ENCODE measurements at regions not wholly inside any gene's neighbourhood (a gene's known extent, or its start where the extent isn't known, plus 50 kb on each side); places are given as distances from the start of the nearest gene placed in this dataset.

DNA sequence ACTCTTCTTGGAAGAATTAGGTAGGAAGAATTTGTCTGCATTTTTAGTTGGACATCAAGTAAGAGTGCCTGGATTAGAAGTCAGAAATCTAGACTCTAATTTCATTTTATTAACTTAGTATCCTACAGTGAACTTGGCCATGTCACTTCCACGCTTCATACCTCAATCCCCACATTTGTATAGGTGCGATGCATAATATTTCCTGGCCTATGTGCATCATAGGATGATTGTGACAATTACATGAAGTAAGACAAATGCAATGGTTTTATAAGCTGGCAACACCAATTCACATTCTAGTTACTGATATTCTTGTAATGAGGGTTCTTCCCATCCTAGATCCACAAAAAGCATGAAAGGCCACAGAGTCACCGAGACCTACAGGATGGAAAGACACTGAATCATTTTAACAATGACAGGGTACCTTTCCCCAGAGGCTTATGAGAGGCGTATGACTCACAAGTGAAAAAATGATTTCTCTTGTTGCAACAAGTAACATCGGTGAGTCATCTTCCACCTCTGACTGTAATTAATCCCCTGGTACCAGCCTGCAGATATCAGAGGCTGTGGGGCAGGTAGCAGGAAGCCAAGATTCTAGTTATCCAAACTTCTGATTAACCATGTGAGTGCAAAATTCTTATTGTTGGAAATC, 56.0 kb upstream of the OR5AK2 start:
- DNase-seq = no peak

DNA sequence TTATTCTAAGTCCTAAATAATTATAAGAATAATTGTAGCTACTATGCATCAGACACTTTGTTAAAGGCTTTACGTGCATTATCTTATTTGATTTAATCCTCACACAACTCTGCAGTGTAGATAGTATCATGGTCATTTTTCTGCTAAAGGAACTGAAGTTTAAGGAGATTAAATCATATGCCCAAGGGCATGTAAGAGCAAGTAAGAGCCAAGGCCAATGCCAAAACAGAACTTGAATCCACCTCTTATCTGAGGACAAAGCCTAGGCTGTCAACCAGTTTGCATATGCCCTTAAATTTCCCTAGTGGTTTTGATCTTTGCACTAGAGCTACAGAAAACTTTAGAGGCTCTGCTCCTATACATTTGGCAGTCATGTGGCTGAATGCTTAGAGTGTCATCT, 65.6 kb upstream of the OR5AK2 start:
- DNase-seq = no peak

DNA sequence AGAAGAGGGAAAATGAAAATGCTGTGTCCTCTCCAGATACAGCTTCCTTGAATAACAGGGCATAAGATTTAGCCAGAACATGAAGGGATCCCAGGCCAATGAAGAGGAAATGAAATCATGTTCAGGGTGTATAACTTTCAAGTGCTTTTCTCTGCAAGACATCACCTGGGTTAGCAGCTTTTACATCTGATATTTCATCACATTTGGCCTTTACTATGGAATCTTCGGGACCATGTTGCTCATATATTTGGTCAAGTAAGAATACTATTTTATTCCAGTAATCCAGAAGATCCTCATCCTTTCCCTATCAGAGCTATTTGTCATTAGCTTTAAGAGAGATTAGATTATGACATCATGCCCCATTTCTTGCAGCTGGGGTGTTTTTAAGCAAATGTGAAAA, 66.3 kb upstream of the OR5AK2 start:
- DNase-seq = no peak

DNA sequence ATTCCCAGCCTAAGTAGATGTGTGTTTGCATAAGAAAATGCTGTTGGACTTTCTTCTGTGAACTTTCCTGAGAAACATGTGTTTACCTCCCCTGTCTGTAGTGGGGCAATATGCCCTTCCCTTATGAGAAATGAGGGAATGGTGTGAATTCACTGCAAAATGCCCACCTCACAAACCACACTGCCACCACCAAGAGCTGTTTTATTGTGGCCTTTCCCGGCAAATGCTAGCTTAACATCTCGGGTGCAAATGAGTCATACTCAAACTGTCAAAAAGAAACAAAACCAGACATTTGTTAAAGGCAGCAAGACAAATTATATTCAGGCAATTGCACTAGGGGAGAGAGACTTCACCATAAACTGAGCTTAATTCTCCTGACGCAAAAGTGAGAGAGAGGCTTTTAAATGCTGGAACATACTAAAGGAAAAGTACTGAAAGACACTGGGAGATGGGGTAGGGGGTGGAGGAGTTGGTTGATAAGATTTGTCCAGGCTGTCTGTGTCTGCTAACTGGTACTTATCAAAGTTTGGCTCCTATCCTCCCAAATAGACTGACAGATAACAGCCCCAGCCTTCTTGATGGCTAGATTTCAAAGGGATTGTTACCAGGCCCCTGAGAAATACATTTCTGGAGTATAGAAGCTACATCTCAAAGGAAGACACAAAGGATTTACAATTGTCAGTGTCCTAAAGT, 70.9 kb upstream of the OR5AK2 start:
- no peak for DNase-seq

DNA sequence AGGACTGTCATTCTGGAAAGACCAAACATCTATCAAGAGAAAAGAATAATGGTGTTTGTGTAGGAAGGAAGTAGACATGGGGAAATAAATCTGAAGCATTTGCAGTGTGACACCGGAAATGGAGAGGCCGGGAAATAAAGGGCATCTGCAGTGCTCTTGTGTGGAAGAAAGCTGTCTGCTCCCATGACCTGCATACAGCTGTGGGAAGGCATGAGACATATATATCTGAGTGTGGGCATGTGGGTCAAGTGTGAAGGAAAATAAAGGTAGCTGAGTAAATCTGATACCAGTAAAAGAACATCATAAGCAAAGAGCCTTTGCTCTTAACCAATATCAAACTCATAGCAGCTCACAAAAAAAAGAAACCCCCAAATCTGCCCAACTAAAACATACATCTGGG, 72.1 kb upstream of the OR5AK2 start:
- DNase-seq = no peak

DNA sequence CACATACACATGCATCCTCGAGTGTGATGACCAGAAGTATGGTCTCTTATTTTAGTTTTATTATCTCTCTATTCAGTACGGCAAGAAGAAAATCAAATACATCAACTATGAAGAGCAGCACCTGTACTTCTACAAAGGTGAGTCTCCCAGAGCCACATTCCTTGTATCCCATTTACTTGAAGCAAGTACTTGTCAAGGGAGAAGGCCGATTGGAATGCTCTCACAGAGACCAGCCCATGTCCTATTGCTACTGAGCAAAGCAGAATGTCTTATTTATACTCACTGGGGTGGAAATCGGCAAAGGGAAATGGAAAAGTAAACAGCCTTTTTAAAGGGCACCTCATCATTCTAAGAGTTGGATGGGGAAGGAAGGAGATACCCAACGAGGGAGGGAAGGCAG, 72.6 kb upstream of the OR5AK2 start:
- no peak for DNase-seq

DNA sequence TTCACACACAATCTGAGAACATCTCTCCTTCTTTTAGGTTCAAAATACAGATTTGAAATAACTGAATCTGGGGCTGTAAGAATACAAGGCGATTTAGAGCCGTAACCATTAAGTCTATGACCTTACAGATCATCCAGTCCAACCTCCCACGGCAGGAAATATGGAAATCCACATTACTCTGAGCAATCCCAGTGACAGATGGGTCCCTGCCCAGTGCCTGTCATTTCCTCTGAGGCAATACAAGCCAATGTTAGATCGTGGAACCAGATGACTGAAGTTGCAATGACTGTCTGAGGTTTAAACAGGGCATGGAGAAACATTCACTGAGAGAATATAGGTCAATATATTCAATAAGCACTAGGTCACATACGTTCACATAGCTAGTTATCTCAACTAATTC, 77.4 kb upstream of the OR5AK2 start:
- DNase-seq = no peak

DNA sequence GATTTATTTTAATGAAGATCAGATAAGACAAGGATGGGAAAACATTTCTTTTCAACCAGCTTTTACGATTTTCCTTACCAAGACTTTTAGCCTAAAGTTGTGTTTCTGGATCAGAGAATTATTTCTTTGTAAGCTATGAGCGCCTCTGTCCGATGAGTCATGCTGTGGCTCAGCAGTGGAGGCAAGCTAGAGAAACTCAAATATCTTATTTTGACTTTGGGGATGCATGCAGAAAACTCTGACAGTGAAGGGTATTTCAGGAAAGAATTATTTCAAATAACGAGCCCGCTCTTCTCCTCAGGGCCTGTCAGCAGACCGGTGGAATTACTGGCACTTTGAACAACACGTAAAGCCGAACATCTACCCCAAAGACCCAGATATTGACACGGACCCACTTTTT, 77.9 kb upstream of the OR5AK2 start:
- no peak for DNase-seq

DNA sequence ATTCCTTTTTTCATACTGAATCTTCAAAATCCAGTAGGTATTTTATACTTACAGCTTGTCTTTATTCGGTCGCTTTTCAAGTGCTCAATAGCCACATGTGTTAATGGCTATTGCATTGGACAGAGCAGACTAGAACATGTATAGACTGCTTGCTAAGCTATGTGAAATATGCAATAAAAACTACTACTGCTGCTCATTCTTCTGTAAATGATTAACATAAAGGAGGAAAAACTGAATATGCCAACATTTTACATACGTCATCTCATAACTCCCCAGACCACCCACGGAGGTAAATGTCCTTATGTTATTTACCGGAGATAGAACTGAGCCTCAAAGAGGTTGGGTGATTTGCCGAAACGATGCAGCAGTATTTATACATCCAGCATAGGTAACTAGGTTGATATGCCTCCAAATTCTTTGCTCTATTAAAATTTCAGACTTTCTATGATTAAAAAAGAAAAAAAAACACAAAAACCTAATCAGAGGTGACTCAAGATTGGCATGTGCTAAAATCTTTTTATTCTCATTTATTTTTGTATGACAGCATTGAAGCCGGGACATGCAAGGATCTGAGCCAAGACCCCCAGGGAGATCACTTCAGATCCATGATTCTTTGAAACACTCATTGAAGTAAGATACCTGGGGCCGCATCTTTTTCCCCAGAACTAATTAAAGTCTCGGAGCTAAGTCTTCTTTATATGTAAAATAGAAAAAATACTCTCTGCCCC, 78.5 kb upstream of the OR5AK2 start:
- DNase-seq = no peak

DNA sequence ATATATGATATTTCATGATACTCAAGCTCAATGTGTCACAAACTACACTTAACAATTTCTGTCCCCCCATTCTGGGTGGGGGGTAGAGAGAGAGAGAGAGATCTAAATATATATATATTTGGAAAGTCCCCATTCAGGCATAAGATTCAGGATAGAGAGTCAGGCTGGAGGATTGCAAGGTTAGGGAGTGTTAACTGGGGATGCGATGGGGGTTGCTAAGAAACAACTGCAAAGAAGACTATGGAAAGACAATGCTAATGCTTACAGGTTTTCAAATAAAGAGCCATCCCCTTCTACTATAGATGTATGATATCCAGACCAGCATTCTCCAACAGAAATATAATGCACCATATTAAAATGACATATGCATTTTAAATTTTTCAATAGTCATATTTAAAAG, 79.2 kb upstream of the OR5AK2 start:
- no peak for DNase-seq

DNA sequence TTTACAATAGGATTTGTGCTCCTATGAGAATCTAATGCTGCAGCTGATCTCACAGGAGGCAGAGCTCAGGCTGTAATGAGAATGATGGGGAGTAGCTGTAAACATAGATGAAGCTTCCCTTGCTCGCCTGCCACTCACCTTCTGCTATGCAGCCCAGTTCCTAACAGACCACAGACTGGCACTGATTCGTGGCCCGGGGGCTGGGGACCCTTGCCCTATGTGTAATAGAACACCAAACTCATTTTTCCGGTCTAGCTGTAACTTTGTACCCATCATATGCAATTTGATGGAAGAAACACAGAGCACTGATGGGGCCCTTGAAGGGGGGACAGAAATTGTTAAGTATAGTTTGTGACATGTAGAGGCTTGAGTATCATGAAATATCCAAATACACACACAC, 79.6 kb upstream of the OR5AK2 start:
- DNase-seq = no peak

DNA sequence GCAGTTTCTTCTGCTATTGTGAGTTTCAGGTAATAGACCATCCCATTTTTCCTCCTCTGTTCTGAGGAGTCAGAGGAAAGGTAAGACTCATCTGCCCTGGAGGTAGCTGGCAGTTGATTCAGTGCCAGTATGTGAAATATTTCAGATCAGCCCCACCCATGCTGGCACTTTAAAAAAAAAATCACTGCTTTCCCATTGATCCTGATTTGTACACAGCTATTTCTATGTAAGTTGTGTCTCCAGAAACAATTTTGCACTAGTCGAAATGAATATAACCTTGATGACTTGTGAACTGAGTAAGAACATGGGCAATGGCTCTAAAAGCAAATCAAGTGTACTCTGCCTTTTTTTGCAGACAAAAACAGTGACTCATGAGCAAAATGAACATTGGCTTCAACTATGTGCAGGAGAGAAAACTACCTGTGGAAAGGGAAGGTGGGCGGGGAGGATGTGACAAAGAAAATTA, 82.0 kb upstream of the OR5AK2 start:
- no peak for DNase-seq

DNA sequence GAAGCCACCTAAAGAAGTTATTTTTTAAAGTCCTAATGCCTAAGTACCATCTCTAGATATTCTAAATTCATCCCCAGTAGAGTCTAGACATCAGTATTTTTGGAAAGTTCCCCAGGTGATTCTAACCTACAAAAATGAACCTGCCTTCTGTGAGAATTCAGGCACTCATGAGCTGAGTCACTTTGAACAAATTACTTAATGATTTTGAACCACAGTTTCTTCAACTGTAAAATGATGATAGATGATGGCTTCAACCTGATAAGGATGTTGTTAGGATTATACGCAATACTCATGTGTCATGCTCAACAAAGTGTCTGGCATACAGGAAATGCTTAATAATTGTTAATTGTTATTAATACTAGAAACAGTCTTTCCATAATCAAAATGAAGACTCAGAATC, 82.8 kb upstream of the OR5AK2 start:
- no peak for DNase-seq

DNA sequence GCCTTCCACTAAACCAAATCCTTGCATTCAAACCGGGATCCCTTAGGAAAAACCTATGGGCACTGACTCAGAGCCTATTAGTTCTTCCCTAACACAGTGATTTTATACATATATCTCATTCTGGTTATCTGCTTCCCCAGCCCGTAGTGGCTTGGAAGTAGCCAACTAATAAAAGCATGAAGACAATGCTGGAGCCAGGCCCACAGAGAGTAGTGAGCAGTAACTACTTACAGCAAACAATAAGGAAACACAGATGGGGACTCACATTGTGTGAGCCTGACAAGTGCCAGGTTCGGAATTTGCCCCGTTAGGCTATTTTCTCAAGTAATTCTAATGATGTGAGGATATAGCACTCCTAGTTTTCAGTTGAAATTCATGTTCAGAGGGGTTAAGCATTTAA, 83.3 kb upstream of the OR5AK2 start:
- no peak for DNase-seq

DNA sequence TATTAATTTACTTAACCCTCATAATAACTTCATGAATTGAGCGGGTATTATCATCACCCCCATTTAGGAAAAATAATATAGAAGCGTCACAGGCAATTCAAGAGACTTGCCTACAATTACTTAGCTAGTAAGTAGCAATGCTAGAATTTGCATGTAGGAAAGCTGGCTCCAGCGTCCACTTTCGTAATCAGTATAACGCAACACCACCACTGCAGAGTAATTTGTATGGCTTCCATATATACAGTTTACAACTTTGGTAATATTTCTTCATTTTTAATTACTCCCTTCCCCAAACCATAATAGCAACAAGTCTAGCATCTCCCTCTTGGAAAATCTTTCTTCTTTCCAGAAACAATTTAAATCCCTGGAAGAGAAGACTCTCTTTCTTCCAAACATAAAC, 89.9 kb upstream of the OR5AK2 start:
- DNase-seq = no peak

DNA sequence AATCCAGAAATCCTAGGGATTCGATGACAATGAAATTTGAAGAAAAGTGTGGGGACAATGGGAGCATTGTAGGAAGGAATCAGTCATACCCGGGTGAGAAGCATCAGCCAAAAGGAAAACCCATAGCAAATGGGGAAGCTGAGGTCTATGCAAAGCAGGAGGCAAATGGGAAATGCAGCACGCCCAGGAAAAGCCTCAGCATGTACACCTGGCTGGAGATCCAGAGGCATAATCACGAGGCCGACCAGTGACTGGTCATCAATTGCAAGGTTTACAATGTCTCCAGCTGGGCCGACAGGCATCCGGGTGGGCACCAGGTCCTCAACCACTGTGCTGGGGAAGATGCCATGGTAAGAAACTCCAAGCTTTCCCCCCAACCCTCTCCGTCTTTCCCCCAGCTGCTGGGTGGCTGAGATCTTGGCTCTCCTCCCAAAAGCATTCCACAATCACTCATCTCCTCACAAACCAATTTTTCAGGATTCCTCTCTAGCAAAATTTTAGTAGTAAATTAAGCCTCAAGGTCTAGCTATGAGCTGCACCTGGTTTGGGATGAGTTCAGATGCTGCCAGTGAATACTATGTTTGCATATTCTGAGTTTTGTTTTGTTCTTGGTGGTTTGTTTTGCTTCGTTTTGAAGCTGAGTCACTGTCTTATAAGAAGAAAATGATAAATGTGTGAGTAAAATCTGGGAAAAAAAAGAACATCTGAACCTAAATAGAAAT, 98.0 kb upstream of the OR5AK2 start:
- DNase-seq = no peak

DNA sequence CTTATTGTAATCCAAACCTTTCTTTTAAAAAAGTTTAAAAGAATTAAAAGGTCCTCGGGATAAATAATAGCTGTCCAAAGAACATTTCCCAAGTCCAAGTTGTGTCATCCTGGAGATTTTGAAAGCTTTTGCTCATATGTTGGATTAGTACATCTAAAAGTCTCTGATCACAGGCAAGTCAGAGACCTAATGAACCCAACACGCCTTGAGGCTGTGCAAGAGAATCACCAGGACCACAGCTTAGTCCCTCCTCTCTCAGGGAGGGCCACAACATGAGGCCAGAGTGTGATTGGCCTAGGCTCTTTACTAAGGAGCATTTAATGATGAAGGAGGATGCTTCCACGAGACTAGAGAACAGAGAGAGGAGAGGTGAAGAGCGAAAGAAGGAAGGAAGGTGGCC, 98.7 kb upstream of the OR5AK2 start:
- no peak for DNase-seq

DNA sequence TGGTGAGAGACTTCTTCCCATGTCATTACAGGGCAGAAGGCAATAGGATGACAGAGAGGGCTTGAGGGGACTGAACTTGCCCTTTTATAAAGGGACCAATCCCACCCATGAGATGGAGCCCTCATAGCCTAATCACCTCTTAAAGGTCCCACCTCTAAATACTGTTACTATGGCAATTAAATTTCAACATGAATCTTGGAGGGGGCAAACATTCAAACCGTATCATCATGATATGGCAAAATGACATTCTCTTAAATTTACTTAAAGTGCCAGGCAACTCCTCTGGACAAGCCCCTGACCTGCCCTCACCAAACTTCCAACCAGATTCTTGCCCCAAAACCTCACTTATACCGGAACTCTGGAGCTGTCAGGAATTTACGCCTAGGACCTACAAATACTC, 100.8 kb upstream of the OR5AK2 start:
- no peak for DNase-seq

DNA sequence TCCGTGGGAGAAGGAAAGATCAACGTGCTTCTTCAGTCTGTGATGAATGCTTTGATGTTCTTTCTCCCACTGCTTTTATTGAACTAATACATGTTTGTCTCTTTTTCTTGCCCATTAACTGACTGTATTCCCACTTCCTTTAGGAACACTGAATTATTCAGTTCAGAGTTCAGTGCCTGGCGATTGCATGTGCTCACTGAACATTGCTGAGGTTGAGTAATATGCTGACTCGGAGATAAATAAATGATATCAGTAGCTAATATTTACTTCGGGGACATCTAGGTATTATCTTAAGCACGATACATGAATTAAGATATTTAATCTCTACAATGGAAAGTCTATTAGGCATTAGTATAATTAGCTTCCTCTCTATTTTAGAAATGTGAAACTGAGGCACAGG, 102.3 kb upstream of the OR5AK2 start:
- DNase-seq = no peak

DNA sequence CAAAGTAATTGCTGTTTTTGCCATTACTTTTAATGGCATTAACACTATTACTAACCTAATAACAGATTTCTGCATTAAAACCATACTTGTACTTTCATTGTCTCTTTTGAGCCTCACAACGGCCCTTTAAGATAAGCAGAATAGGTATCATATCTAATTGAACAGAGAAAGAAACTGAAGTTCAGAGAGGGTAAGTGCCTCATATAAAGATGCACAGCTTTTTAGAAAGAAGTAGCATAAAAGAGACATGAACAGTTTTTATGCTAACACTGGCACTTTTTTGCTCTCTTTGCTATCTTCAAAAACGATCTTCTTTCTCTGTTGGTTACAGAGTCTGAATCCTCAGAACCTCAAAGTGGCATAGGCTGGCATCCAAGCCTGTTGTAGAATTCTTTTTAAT, 102.9 kb upstream of the OR5AK2 start:
- no peak for DNase-seq

DNA sequence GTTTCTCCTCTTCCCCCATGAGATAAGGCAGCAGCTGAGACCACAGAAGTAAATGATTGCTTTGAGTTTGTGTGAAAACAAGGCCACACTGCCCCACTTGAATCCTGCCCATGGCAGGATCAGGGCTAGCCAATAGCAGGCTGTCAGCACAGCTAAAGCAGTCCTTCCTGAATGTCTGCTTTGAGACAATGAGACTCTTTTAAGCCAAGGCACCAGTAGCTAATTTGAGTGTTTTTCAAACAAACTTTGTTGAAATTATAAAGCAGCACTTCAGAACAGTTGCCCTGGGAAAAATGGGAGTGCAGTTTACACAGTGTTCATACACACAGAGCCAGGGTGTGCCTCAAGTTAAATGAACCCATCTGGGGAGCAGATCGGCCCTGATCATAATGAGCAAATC, 103.5 kb upstream of the OR5AK2 start:
- DNase-seq = no peak

DNA sequence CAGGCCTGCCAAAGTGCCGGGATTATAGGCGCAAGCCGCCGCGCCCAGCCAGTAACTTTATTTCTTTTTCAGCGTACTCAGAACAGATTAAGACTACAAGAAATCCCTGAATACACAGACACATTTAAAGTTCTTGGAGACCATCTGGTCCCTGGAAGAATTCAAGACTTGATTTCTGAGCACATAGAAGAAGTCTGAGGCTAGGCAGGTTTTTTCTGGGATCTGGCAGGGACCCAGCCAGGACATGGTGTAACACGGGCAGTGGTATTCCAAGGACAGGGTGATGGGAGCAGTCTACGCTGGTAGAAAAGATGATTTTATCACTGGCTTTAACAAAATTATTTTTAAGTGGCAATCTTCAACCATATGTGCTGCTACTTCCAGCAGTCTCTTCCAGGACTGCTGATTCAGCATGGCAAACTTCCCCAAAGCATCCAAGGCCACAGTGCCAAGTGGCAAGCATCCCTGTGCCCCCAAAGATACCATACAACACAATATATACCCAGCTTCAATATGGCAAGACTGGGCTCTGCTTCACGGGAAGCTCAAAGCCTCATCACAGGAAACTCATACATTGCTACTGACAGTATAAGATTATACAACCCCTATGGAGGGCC, 105.2 kb upstream of the OR5AK2 start:
- no peak for DNase-seq

DNA sequence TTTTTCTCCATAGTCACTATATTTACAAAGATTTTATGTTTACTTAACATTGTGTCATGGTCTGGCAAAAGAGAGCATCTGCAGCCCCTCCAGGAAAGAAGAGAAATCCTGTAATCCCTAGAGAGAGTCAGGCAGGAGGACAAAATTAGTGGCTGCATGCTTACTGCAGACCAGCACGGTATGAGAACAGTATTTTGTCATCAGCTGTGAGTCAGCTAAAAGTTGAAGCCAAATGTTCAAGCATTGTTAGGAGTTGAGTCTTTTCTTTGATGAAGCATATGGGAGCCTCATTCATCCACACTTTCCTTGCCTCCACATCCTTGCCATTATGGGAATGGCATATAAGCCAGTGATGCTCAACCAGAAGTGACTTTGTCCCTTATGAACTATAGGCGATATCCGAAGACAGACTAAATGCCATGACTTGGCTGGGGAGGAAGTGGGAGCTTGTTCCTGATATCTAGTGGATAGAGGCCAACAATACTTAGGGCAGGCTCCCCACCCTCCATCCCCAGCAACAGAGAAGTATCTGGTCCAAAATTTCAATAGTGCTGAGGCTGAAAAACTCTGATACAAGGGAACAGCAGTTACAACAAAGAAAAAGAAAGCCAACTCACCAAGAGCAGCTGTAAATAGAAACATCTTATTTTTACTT, 112.0 kb upstream of the OR5AK2 start:
- DNase-seq = no peak
